C4-2B (cell line): ENCODE measurements at regions not wholly inside any gene's neighbourhood (a gene's known extent, or its start where the extent isn't known, plus 50 kb on each side); places are given as distances from the start of the nearest gene placed in this dataset.

Source experiments
- H3K27ac ChIP-seq: fragments of 450-650 bp; 2 replicates; pipeline ENCODE4 v1.5.1; 2017
- CTCF ChIP-seq: fragments of 450-650 bp; conservative IDR thresholded peaks from 2 replicates; pipeline ENCODE4 v1.5.1; 2017; ENCODE audit warnings: mild to moderate bottlenecking
- ZFX ChIP-seq: fragments of 450-650 bp; IDR thresholded peaks from 2 replicates; pipeline ENCODE4 v1.6.1; 2017

- no peak for TF ChIP-seq CTCF
- TF ChIP-seq ZFX, result no peak
- H3K27ac ChIP-seq, result no peak overlapping the region
These were observed 261.7 kb upstream of the SSTR1 start for GRCh38 chr14:37945959-37946358.

DNA sequence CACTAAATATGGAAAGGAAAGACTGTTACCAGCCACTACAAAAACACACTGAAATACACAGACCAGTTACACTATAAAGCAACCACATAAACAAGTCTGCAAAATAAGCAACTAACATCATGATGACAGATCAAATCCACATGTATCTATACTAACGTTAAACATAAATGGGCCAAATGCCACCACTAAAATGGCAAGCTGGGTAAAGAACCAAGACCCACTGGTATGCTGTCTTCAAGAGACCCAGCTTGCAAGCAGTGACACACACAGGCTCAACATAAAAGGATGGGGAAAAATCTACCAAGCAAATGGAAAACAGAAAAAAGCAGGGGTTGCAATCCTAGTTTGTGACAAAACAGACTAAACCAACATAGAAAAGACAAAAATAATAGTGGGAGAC lies 260.9 kb upstream of the SSTR1 start:
- TF ChIP-seq ZFX (no peak), CTCF (no peak)
- H3K27ac ChIP-seq, result no peak overlapping the region

GRCh38 chr14:37948266-37948665 lies 259.4 kb upstream of the SSTR1 start:
- no peak for TF ChIP-seq ZFX
- no peak for TF ChIP-seq CTCF
- no peak overlapping the region for H3K27ac ChIP-seq

GRCh38 chr14:37968664-37969240 lies 239.0 kb upstream of the SSTR1 start:
- no peak overlapping the region for H3K27ac ChIP-seq
- TF ChIP-seq ZFX, result no peak
- TF ChIP-seq CTCF, result no peak

GRCh38 chr14:37969511-37969979 lies 238.2 kb upstream of the SSTR1 start:
- no peak overlapping the region for H3K27ac ChIP-seq
- no peak for TF ChIP-seq CTCF
- TF ChIP-seq ZFX, result no peak

- H3K27ac ChIP-seq, result no peak overlapping the region
- TF ChIP-seq ZFX (no peak), CTCF (no peak)
These were observed 237.0 kb upstream of the SSTR1 start for GRCh38 chr14:37970696-37971095.

DNA sequence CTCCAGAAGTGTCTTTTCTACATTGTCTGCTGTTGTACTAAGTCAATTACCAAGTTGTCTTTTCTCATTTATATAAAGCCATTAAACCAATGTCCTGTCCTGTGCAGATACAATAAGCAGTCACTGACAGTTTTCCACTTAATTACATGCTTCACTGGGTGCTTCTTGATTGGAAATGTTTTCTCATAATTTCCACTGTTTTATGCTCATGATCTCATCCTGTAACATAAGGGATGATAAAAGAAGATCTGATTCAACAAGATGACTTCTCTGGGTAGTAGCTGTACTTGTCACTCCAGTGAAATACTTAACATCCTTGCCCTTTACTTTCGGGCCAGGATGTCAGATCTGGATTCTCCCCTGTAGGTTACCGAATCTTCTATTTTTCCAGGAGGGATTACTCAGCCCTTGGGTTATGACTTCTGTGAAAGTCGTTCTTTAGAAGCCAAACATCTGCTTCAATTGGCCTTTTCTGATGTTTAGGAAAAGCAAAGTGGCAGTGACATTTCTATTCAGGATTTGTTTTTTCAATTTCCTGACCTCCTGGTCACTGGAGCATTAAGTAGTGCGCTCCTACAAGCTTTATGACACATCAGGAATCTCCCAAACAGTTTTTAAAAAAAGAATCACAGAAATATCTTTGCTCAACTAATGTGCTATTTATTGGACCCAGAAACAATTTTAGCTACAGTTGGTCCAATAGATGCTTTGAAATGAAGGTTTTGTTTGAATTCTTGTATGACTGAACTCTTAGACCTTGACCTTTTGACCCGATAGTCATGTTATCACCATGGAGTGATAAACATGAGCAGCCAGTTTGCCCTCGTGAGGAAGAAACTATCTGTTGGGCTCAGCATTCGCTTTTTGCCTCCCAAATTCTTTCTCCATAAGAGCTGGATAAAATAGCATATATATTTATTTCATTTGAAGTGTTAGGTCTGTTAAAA lies 234.5 kb upstream of the SSTR1 start:
- TF ChIP-seq CTCF (no peak), ZFX (no peak)
- H3K27ac ChIP-seq, result no peak overlapping the region
